ENCODE measurements at regions not wholly inside any gene's neighbourhood (a gene's known extent, or its start where the extent isn't known, plus 50 kb on each side); places are given as distances from the start of the nearest gene placed in this dataset.
"Not testable (repeated sequence)": the region's sequence is repeated elsewhere in the genome, so short reads cannot be mapped to it uniquely, and the experiment has no call there.

GRCh38 chr7:101708223-101708622, 79.1 kb upstream of the MYL10 start:
- no peak for DNase-seq (ENCODE audit: low read depth, low spot score)

DNA sequence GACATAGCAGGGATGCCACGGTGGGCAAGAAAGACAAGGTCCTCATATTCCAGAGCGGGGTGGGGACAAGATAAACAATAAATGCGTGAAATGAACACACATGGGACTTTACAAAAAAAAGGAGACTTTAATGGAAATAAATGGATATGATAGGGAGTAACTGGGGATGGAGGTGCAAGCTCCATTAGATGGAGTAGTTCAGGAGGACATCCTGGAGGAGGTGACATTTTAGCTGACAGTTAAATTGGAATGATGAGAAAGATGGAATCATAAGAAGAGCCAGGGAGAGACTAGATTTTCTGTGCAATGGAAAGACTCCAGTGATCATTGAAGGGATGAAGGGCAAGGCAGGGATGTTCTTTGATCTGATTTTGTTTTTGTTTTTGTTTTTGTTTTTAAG, 83.6 kb upstream of the MYL10 start:
- DNase-seq (ENCODE audit: low read depth, low spot score): no peak

DNA sequence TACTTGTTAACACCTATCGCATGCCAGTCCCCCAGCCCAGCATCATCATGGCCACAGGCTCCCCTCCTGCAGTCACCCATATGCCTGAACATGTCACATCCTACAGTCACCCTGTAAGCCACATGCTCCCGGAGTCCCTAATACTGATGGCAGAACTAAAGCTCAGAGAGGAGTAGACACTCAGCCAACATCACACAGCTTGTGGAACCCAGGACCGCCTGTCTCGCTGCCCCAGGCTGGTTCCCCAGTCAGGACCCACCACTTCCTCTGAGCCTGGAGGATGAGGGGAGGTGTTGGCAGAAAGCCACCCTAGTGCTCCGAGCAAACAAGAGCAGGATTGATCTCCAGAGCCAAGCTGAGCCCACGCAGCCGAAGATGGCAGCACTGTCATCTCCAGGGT, 85.0 kb upstream of the MYL10 start:
- no peak for DNase-seq (ENCODE audit: low read depth, low spot score)

DNA sequence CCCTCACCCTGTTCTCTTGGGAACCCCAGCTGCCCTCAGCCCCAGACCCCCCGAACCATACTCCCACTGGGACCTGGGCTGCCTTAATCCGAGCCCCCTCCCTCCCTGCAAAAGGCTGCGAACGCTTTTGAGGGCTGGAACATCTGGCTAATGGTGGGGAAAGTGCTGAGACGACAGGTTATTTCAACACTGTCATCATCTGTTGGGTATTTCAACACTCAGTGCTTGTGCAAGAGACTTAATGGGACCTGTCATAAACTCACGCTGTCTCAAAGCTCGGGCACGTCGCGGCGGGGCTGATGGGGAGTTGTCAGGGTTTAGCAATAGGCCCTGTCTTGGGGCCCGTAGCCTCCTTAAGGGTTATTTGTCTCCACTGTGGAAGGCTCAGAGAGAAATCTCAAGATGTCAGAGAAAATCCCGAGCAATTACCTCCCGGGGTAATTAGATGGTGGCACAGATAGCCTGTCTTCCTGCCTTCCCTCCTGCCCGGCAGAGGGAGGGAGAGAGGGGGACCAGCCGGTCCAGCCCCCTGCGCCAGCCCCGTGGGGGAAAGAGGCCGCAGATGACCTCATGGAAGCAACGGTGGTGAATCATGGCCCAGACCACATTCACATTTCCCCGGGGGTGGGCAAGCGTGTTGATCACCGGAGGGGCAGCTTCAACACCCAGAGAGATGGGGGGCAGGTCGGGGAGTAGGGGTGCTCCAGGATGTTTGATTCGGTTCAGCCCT, 88.7 kb upstream of the MYL10 start:
- DNase-seq (ENCODE audit: low read depth, low spot score): no peak

DNA sequence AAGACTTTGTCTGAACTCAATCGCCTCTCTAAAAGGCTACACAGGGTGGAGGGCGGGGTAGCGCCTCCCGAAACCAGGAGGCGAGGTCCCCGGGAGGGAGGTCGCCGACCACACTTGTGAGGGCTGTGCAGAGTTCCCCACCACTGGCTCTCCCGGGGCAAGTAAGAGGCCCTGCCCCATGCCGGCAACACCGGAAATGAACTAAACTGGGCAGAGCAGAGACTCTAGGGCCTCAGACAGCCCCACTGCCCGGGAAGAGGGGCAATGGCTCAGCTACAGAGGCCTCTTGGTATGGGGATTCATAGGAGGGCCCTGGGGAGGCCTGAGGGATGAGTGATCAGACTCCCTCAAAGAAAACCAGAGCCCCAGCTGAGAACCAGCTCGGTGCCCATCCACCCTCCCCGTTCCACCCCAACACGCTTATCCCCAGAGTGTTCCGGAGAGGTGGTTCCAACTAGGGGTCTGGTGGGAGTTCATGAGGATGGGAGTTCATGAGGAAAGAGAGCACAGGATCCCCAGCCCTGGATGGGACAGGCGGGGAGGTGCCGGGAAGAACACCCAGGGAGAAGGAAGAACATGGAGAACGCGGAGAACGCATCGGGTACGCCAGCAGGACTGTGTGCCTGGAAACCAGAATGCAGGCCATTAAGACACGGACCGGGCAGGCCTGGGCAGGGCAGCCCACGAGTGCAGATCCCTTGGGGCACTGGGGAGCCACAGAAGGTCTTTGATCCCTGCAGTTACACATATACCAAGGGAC, 89.4 kb upstream of the MYL10 start:
- DNase-seq (ENCODE audit: low read depth, low spot score): no peak

DNA sequence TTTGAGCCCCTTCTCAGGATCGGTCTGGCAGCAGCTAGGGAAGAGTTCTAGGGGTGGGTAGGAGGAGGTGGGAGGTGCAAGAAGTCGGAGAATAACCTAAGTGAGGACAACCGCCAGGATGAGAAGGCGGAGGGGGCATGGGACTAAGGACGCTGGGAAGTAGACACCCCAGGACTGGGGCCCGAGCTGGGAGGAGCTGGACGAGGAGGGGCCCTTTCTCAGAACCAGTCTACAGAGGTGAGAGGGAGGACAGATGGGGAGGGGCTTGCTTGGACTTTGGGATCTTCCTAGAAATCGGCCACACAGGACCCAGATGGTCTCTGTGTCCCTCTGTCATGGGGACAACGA, 90.0 kb upstream of the MYL10 start:
- no peak for DNase-seq (ENCODE audit: low read depth, low spot score)

DNA sequence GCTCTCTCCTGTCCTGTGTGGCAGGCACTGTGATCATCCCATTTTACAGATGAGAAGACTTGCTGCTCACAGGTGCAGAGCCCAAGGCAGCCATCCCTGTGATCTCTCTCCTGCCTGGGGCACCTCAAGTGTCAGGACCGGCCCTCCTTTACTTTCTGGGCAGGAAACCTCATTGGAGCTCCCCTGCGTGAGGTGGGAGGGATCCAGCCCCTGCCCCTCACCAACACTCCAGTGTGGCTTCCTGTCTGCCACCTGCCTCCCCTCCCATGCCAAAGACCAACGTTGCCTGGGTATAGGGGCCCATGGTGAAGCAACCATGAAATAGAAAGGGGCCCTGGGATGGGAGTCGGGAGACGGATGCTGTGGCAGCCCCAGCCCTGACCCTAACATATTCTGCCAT, 91.2 kb upstream of the MYL10 start:
- DNase-seq (ENCODE audit: low read depth, low spot score): no peak

GRCh38 chr7:101722247-101722646, 93.2 kb upstream of the MYL10 start:
- no peak for DNase-seq (ENCODE audit: low read depth, low spot score)

GRCh38 chr7:101723835-101724234, 93.6 kb upstream of the CUX1 start:
- DNase-seq (ENCODE audit: low read depth, low spot score): no peak

DNA sequence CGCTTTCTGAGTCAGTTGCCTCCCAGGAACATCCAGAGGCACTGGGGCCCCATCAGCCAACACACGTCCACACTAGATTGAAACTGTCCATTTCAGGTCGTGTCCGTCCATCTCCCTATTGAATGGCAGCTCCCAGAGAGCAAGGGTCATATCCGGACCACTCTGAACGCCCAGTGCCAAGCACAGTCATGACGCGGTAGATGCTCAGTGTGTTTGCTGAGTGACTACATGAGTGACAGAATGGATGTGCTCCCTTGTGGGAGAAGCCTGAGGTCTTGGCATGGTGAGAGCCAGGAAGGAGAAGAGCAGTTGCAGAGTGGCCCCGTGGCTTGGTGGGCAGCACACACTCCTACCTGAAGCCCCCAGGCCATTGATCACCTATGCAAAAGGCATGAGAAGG, 92.5 kb upstream of the CUX1 start:
- DNase-seq (ENCODE audit: low read depth, low spot score): no peak

DNA sequence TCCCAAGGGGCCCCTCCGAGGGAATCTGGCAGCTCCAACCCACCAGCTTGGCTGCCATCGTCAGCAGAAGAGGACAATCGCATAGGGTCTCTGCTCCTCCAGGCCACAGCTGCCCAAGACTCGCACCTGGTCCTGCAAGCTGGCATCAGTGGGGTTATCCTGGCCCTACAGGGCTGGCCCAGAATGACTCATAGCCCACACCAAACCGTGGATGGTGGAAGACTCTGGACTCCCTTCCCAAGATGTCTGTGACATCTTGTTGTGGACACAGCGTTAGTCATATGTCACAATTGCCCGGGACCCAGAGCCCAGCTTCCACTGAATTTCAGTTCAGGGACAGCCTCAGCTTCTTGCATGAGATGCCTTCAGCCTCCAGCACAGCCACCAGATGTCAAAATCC, 91.5 kb upstream of the CUX1 start:
- DNase-seq (ENCODE audit: low read depth, low spot score): no peak

- no peak for DNase-seq (ENCODE audit: low read depth, low spot score)
Observed at GRCh38 chr7:101727184-101727583, 90.2 kb upstream of the CUX1 start.

DNA sequence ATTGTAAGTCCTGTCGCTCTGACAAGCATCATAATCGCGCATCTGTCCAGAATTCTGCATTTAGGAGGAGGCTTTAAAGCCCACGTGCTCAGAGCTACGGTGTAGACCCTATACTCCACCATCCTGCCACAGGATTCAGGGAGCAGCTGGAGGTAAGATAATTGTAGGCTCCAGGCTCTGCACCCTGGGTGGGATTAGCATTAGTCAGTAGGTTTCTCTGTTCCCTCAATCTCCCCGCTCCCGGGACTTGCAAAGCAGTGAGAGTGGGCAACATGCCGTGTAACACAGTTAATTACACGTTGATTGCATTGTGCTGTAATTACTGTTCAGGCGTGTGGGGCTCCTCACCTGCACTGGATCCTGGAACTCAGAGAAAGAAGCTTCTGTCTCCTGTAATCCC, 89.3 kb upstream of the CUX1 start:
- DNase-seq (ENCODE audit: low read depth, low spot score): no peak

DNA sequence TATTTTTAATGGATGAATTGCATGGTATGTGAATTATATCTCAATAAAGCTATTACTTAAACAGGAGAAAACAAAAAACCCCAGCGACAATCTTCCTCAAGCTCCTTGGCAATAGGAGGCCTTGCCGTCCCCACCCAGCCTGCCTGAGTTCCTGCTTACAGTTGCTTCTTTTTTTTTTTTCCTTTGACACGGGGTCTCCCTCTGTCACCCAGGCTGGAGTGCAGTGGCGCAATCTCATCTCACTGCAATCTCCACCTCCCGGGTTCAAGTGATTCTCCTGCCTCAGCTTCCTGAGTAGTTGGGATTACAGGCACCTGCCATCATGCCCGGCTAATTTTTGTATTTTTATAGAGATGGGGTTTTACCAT, 88.6 kb upstream of the CUX1 start:
- not testable (repeated sequence) for DNase-seq (ENCODE audit: low read depth, low spot score)

- DNase-seq (ENCODE audit: low read depth, low spot score): no peak
Observed at GRCh38 chr7:101729241-101729883, 88.1 kb upstream of the CUX1 start.

GRCh38 chr7:101731502-101732084, 85.8 kb upstream of the CUX1 start:
- no peak for DNase-seq (ENCODE audit: low read depth, low spot score)

DNA sequence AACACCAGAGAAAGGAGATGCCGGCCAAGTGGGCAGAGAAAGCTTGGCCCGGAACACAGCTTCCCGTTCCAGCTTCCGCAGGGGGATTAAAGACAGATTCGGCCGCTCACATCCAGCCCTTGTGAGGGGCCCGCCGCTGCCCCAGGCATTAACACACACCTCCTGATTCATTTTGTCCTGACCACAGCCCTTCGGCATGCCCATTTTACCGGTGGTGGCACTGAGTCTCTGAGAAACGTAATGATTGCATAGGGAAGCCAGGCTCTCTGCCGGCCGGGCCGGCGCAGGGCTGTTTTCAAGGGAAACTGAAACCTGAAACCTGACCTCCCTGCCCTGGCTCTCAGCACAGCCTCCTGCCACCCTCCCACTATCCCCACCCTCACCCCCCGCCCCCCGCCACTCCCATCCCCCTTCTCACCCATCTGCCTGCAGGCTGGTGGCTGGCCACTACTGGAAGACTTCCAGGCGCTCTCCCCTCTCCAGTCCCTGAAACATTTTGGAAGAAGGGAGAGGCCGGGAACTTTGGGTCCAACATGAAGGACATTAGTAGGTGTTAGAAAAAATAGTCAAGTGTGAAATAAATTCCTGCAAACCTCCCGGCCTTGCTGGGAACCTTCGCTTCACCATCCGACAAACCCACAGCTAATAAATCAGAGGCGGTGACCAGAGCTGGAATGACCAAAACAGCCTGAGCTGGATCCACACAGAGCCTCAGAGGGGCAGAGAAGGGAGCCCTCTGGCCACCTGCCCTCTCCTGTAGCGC, 83.5 kb upstream of the CUX1 start:
- no peak for DNase-seq (ENCODE audit: low read depth, low spot score)

GRCh38 chr7:101736084-101736483, 81.3 kb upstream of the CUX1 start:
- no peak for DNase-seq (ENCODE audit: low read depth, low spot score)

DNA sequence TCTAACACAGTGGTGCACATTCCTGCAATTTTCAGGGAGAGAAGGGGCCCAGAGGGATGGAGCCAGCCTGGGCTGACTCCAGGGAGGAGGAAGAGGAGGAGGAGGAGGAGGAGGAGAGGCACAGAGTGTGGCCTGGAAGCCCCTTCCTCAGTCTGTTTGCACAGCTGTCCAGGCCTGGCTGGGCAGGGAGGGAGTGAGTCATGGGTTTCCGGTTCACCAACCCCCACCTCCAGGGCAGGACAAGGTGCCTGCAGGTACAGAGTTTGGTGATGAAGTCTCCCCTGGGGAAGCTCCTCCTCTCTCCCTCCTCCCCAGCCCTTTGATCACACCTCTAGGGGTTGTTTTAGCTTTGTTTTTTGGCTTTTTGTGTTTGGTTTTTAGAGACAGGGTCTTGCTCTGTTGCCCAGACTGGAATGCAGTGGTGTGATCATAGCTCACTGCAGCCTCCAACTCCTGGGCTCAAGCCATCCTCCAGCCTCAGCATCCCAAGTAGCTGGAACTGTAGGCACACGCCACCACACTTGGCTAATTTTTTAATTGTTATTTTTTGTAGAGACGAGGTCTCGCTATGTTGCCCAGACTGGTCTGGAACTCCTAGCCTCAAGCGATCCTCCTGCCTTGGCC, 77.5 kb upstream of the CUX1 start:
- no peak for DNase-seq (ENCODE audit: low read depth, low spot score)

- no peak for DNase-seq (ENCODE audit: low read depth, low spot score)
Observed at GRCh38 chr7:101740981-101741725, 76.3 kb upstream of the CUX1 start.
